22Rv1 (cell line): ENCODE measurements at regions not wholly inside any gene's neighbourhood (a gene's known extent, or its start where the extent isn't known, plus 50 kb on each side); places are given as distances from the start of the nearest gene placed in this dataset.

Experiments used
- H3K27ac ChIP-seq: fragments of 450-650 bp; 2 replicates; pipeline ENCODE4 v1.5.1; 2017
- ZFX ChIP-seq: fragments of 450-650 bp; IDR thresholded peaks from 2 replicates; pipeline ENCODE4 v1.6.1; 2017; ENCODE audit warnings: antibody characterized with exemption, borderline replicate concordance
- TF ChIP-seq, protein P1 (sequence below): fragments of 450-650 bp; IDR thresholded peaks from 2 replicates; pipeline ENCODE4 v1.5.1; 2017; ENCODE audit warnings: mild to moderate bottlenecking

DNA sequence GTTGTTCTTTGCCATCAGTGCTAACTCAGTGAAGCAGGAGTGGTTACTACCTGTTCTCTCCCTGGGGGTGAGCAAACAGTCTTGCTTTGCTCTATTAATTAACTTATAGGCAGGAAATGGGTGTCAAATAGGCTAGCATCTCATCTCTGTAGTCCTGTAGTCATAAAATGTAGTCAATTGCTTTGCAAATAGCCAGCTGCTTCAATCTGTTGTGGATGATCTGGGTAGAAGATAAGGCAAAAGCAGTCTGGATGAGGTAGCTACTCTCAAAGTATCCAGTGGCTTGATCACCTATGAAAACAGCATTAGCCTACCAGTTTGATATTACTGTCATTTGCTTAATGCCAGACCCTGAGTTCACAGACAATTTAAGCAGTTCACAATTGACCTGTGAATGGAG is 369.0 kb upstream of the TMTC1 start:
- TF ChIP-seq, protein P1, sequence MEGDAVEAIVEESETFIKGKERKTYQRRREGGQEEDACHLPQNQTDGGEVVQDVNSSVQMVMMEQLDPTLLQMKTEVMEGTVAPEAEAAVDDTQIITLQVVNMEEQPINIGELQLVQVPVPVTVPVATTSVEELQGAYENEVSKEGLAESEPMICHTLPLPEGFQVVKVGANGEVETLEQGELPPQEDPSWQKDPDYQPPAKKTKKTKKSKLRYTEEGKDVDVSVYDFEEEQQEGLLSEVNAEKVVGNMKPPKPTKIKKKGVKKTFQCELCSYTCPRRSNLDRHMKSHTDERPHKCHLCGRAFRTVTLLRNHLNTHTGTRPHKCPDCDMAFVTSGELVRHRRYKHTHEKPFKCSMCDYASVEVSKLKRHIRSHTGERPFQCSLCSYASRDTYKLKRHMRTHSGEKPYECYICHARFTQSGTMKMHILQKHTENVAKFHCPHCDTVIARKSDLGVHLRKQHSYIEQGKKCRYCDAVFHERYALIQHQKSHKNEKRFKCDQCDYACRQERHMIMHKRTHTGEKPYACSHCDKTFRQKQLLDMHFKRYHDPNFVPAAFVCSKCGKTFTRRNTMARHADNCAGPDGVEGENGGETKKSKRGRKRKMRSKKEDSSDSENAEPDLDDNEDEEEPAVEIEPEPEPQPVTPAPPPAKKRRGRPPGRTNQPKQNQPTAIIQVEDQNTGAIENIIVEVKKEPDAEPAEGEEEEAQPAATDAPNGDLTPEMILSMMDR: no peak
- TF ChIP-seq ZFX: no peak
- no peak overlapping the region for H3K27ac ChIP-seq

DNA sequence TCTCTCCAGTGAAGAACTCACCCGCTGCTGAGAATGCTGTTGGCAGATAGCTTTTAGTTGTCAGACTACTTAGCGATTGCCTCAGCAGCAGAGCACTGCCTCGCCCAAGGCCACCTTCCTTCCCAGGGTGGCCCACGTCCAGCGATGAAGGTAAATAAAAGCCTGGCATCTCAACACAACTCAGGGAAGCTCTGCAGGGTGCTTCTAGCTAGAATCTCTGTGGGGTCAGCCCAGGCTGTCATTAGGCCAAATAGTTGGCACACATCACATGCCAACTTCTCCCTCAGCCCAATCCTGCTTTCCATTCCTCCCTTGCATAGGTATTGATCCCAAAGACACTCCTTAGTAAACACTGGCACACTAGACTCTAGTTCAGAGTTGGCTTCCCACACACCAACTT is 368.1 kb upstream of the TMTC1 start:
- H3K27ac ChIP-seq: no peak overlapping the region
- no peak for TF ChIP-seq ZFX
- TF ChIP-seq, protein P1: no peak

DNA sequence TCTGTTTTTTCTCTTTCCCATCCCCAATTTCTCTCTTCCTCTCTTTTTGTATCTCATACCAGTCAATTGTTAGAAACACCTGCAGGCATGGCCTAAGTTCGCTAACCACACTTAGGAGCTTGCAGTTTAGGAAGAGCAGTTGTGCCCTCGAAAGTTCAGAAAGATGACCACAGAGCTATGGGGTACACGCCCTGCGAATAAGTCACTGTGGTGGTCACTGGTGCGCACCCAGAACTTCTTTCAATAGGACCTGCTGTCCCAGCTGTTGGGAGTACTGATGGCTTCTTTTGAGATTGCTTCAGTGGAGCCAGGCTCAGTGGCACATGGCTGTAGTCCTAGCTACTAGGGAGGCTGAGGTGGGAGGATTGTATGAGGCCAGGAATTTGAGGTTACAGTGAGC is 362.8 kb upstream of the TMTC1 start:
- TF ChIP-seq, protein P1: no peak
- TF ChIP-seq ZFX: no peak
- H3K27ac ChIP-seq: no peak overlapping the region

DNA sequence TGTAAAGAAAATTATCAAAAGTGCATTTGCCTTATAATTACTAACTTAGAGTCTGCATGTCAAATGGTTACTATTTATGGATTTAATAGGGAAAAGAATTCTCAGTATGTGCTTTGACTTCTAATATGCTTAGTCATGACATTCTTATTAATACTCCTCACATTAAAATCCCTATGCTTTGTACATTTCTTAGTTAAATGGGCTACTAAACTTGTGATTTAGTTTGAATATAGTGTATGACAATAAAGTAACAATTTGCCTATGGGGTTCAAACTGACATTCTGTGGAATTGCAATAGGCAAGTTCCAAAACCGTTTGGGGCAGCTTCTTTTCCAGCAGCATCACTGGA is 361.9 kb upstream of the TMTC1 start:
- H3K27ac ChIP-seq: no peak overlapping the region
- TF ChIP-seq, protein P1: no peak
- no peak for TF ChIP-seq ZFX

DNA sequence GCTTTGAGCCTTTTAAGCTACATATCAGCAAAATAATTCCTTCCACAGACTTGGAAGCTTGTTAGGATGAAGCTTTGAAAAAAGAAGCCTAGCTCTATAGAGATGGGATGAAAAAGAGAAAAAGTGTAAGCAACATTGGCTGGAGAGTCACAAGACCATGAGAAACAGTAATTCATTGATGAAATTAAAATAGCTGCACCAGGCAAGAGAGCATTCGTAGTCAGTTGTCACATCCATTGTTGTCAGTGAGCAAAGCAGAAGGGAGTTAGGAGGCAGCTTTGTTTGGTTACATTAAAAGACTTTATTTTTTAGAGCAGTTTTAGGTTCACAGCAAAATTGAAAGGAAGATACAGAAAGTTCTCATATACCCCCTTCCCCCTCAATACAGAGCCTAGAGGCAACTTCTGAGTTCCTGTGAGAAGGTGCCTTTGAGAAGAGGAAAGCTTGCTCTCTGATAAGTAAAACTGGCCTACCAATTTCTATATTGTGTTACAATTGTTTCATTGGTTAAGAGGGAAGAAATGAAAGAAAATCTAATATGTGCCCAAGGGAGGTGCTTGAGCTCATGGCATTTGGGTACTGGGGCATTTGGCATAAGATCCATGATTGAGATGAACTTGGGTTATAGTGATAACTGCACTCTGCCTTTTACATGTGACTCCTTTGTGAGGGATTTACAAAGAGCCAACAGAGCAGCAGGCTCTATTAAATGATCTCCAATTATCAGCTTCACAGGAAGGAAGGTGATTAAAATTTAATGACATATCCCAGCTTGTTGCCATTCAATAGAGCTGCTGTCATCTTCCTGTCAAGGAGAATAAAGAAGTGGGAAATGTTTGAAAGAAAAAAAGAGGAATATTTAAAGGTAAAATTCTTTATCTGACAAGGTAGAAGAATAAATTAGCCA is 361.3 kb upstream of the TMTC1 start:
- no peak overlapping the region for H3K27ac ChIP-seq
- TF ChIP-seq, protein P1: no peak
- TF ChIP-seq ZFX: no peak

DNA sequence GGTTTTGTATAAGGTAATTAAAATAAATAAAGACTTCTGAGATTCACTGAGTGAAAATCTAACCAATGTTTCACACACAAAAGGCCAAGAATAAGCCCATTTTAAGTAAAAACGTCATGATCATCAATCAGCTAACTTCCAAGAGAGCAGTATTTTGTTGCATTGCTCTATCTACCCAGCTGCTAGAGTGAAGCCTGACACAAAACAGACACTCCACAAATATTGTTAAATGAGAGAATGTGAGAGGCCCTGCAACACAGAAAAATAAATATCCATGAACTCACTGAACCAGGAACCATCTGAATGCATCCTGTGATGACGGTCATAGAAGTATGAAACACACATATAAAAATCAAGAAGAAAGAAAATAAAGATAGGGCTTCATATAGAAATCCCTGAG is 358.6 kb upstream of the TMTC1 start:
- H3K27ac ChIP-seq: no peak overlapping the region
- TF ChIP-seq, protein P1: no peak
- TF ChIP-seq ZFX: no peak

DNA sequence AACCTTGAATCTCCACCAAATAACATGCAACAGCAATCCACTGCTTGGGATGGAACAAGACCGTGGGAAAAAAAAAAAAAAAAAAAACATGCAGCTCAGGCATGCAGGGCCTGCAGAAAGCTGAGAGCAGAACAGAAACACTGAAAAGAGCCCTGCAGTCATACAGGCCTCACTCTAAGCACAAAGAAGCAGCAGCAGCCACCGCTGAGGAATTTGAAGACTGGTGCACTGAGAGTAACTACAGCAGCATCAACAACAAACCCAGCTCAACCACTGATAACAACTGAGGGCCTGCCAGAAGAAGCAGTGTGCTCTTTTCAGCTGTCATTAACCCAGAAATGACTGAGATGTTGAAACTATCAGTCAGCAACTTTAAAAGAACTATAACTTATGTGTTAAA is 354.7 kb upstream of the TMTC1 start:
- no peak overlapping the region for H3K27ac ChIP-seq
- TF ChIP-seq, protein P1: no peak
- TF ChIP-seq ZFX: no peak
